Psoas muscle (tissue), 7 donors: ENCODE measurements at regions not wholly inside any gene's neighbourhood (a gene's known extent, or its start where the extent isn't known, plus 50 kb on each side); places are given as distances from the start of the nearest gene placed in this dataset.

Experiments used
- ATAC-seq, 4 donors: fragments of 200-7000 bp; cut with Tn5 transposase; one replicate each; pipeline ENCODE4 v1.9.1; 2020; ENCODE audit warnings: moderate library complexity in 3 of 4, mild to moderate bottlenecking in 2 of 4
- DNase-seq, 2 donors: peaks; one replicate each; pipeline ENCODE4 v3.0.0-alpha.2; 2020
- H3K27ac ChIP-seq: fragments of 200-600 bp; one replicate; pipeline ENCODE4 v1.8.0; 2022
- H3K27me3 ChIP-seq, 3 donors: fragments of 200-600 bp in 1 of 3; one replicate each; pipeline versions ENCODE4 v1.6.1 to v1.8.0; 2013 to 2022; ENCODE audit warnings: low read length in 2 of 3, mild to moderate bottlenecking in 2 of 3, moderate library complexity in 1 of 3; ENCODE audit not compliant: insufficient read depth in 3 of 3
- H3K36me3 ChIP-seq, 2 donors: fragments of 200-600 bp in 1 of 2; one replicate each; pipeline versions ENCODE4 v1.6.1 to v1.8.0; 2013 to 2022; ENCODE audit warnings: low read depth in 1 of 2, mild to moderate bottlenecking in 1 of 2, moderate library complexity in 1 of 2; ENCODE audit not compliant: insufficient read depth in 1 of 2
- H3K4me1 ChIP-seq: fragments of 200-600 bp; one replicate; pipeline ENCODE4 v1.8.0; 2022
- H3K4me3 ChIP-seq: fragments of 200-600 bp; one replicate; pipeline ENCODE4 v1.8.0; 2022; ENCODE audit warnings: mild to moderate bottlenecking
- H3K9me3 ChIP-seq: fragments of 200-600 bp; one replicate; pipeline ENCODE4 v1.8.0; 2022
- CTCF ChIP-seq: fragments of 200-600 bp; IDR thresholded peaks from one replicate; pipeline ENCODE4 v1.8.0; 2022; ENCODE audit warnings: antibody characterized with exemption
- WGBS, 3 donors: extraction: QIAGEN DNeasy Blood & Tissue Kit; methylation state at CpG; one replicate each; pipeline versions ENCODE4 v1.1.6 to v1.1.7; 2013; 5-methylcytosine and 5-hydroxymethylcytosine counted together
- intact Hi-C, 2 donors: fragments of 100-400 bp; cut with DNase I; formaldehyde crosslinking; loops; one replicate each; pipeline versions ENCODE4 v1.11.0 to v1.14.2; 2022
- donor health status: healthy with polysubstance abuse.
- donor health status: DM: no; HTN: no; CAD: no; lungs with moderate emphysema.
- donor health status: Bipolar disorder and iron deficiency.
- donor health status: healthy.
- donor health status: DM: yes; HTN: yes; CAD: no.
- donor health status: DM: no; HTN: no; CAD: no.
- donor health status: DM: yes; HTN: yes; CAD: no.

DNA sequence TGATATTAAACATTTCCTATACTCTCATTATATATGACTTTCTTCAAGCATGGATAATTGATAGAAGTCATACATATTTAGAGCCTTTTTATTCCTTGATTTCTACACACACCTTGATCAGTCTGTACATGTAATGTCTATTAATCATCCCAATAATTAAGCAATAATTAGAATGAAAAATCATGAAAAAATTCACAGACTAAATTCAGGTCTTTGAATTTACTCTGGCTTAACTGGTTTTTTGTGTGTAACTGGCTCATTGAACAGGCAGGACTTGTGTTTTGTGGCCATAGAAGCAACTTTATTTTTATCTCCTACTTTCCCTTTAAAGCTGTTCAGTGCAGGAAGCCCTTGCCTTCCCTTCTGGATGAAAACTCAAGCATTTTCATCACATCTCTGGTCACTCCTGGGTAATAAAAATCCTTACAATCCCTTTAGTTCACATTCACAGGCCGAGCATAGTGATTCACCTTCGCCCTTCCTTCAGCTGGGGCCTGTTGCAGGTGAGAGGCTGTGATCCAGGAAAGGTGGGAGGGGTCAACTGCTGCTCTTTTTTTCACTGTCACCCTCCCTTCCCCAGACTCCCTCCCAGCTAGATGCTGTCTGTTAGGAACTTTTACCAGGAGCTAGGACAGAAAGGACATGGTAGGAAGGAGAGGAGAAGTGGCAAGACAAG lies 58.0 kb upstream of the ITSN2 start:
- H3K27ac ChIP-seq = no peak overlapping the region
- DNase-seq = no peak
- H3K4me3 ChIP-seq = no peak overlapping the region
- no peaks in the 10 kb centered on the region for H3K27me3 ChIP-seq
- 83 to 90% (median 87%) methylated on average over 2 of the region's 2 CpGs for WGBS, 3 donors
- H3K4me1 ChIP-seq = no peaks in the 10 kb centered on the region
- no peak for TF ChIP-seq CTCF
- intact Hi-C loops = loop anchor here in 1 of 2 donors (10.0 kb wide), 1 partner anchor 326 kb away; no protein-coding TSS in a partner anchor
- ATAC-seq = no peak
- H3K9me3 ChIP-seq = peaks cover 4% of the 10 kb centered on the region
- no peaks in the 10 kb centered on the region for H3K36me3 ChIP-seq

GRCh38 chr2:24412812-24413211 lies 52.5 kb upstream of the ITSN2 start:
- no peak for TF ChIP-seq CTCF
- WGBS, 3 donors = 80 to 95% (median 85%) methylated on average over 3 of the region's 3 CpGs
- Histone ChIP-seq H3K4me1 (peaks cover 11% of the 10 kb centered on the region), H3K27ac (no peak overlapping the region), H3K36me3 (no peaks in the 10 kb centered on the region), H3K4me3 (no peak overlapping the region), H3K27me3 (no peaks in the 10 kb centered on the region), H3K9me3 (no peaks in the 10 kb centered on the region)
- no peak for DNase-seq
- intact Hi-C loops = loop anchor here in 1 of 2 donors (10.0 kb wide), 1 partner anchor 332 kb away; no protein-coding TSS in a partner anchor
- no peak for ATAC-seq

DNA sequence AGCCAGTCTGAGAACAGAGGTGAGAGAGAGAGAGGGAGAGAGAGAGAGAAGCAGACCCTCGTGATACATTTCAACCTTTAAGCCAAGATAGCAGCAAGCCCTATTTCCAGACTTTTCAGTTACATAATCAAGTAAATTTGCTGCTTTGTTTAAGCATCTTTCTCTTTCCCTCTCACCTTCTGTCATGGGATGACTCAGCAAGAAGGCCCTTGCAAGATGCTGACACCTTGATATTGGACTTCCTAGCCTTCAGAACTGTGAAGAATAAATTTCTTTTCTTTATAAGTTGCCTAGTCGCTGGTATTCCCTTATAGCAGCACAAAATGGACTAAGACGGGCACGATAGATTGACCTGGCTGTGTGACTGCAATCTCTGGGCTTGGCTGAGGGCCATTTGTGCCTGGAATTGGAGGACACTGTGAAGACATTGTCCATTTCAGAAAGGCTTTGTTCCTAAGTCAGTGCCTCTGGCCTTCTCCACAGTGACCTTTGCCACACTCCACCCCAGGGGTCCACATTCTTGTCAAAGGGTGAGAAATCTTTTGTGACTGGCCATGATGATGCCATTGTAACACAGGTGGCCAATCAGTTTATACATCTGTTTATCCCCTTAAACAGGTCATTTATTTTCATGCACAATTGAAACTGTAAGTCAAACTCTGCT lies 51.3 kb upstream of the ITSN2 start:
- no peak for TF ChIP-seq CTCF
- 67 to 90% (median 80%) methylated on average over 4 of the region's 4 CpGs for WGBS, 3 donors
- no peak overlapping the region for H3K4me3 ChIP-seq
- H3K27me3 ChIP-seq = no peaks in the 10 kb centered on the region
- ATAC-seq (no peak), DNase-seq (no peak)
- H3K9me3 ChIP-seq = no peaks in the 10 kb centered on the region
- no peaks in the 10 kb centered on the region for H3K36me3 ChIP-seq
- H3K4me1 ChIP-seq = peaks cover 11% of the 10 kb centered on the region
- H3K27ac ChIP-seq = no peak overlapping the region
- intact Hi-C loops = loop anchor here (2.0 to 10.0 kb wide), 3 partner anchors 47 to 415 kb away; no protein-coding TSS in a partner anchor

- no peak for TF ChIP-seq CTCF
- ATAC-seq (peak in 3 of 4 donors; percentile 26 to 57 (median 26)), DNase-seq (no peak)
- H3K27ac ChIP-seq = no peak overlapping the region
- H3K36me3 ChIP-seq = no peaks in the 10 kb centered on the region
- H3K9me3 ChIP-seq = no peaks in the 10 kb centered on the region
- H3K4me3 ChIP-seq = no peak overlapping the region
- intact Hi-C loops = loop anchor here (2.0 to 10.0 kb wide), 3 partner anchors 48 to 416 kb away; no protein-coding TSS in a partner anchor
- H3K4me1 ChIP-seq = peaks cover 11% of the 10 kb centered on the region
- H3K27me3 ChIP-seq = no peaks in the 10 kb centered on the region
- WGBS, 3 donors = 49 to 74% (median 57%) methylated on average over 2 of the region's 2 CpGs
Observed at GRCh38 chr2:24410976-24411375, 50.6 kb upstream of the ITSN2 start.
